ENCODE measurements at regions not wholly inside any gene's neighbourhood (a gene's known extent, or its start where the extent isn't known, plus 50 kb on each side); places are given as distances from the start of the nearest gene placed in this dataset.
"Not testable (repeated sequence)": the region's sequence is repeated elsewhere in the genome, so short reads cannot be mapped to it uniquely, and the experiment has no call there.

- DNase-seq, result no peak
- intact Hi-C loops (cut with DNase I), result no loop called here
Measured at GRCh38 chr13:44732503-44733098, 156.5 kb upstream of the TSC22D1 start.

GRCh38 chr13:44730851-44731250 is 154.7 kb upstream of the TSC22D1 start:
- intact Hi-C loops (cut with DNase I), result no loop called here
- no peak for TF ChIP-seq CTCF (IDR thresholded peaks at IDR 0.05)
- Histone ChIP-seq H3K27ac (no peak overlapping the region), H3K4me3 (no peak overlapping the region), H3K36me3 (no peaks in the 10 kb centered on the region), H3K4me1 (no peaks in the 10 kb centered on the region), H3K27me3 (ENCODE audit: low read depth) (no peaks in the 10 kb centered on the region), H3K9me3 (no peaks in the 10 kb centered on the region)
- DNase-seq (no peak), ATAC-seq (no peak)

More at GRCh38 chr13:44732503-44733098, 156.5 kb upstream of the TSC22D1 start:
- Histone ChIP-seq H3K9me3 (no peaks in the 10 kb centered on the region), H3K27ac (no peak overlapping the region), H3K27me3 (ENCODE audit: low read depth) (no peaks in the 10 kb centered on the region), H3K4me3 (no peak overlapping the region), H3K36me3 (no peaks in the 10 kb centered on the region), H3K4me1 (no peaks in the 10 kb centered on the region)
- no peak for ATAC-seq
- TF ChIP-seq CTCF (IDR thresholded peaks at IDR 0.05), result no peak

GRCh38 chr13:44730099-44730498 is 154.0 kb upstream of the TSC22D1 start:
- DNase-seq (no peak), ATAC-seq (no peak)
- H3K9me3 ChIP-seq, result no peaks in the 10 kb centered on the region
- no peak overlapping the region for H3K27ac ChIP-seq
- intact Hi-C loops (cut with DNase I), result no loop called here
- H3K27me3 ChIP-seq (ENCODE audit: low read depth), result no peaks in the 10 kb centered on the region
- no peak for TF ChIP-seq CTCF (IDR thresholded peaks at IDR 0.05)
- H3K4me1 ChIP-seq, result no peaks in the 10 kb centered on the region
- H3K4me3 ChIP-seq, result no peak overlapping the region
- no peaks in the 10 kb centered on the region for H3K36me3 ChIP-seq

- H3K4me3 ChIP-seq; H3K27me3 ChIP-seq (ENCODE audit: low read depth); intact Hi-C loops (cut with DNase I); DNase-seq; ATAC-seq; H3K36me3 ChIP-seq; H3K27ac ChIP-seq; H3K4me1 ChIP-seq; H3K9me3 ChIP-seq: not testable (repeated sequence)
Measured at GRCh38 chr13:44727591-44727990, 151.5 kb upstream of the TSC22D1 start.

- Histone ChIP-seq H3K4me3 (no peak overlapping the region), H3K36me3 (no peaks in the 10 kb centered on the region), H3K27me3 (ENCODE audit: low read depth) (no peaks in the 10 kb centered on the region), H3K4me1 (no peaks in the 10 kb centered on the region), H3K9me3 (no peaks in the 10 kb centered on the region), H3K27ac (no peak overlapping the region)
- no peak for TF ChIP-seq CTCF (IDR thresholded peaks at IDR 0.05)
- ATAC-seq (no peak), DNase-seq (no peak)
- intact Hi-C loops (cut with DNase I), result no loop called here
Measured at GRCh38 chr13:44726778-44727177, 150.6 kb upstream of the TSC22D1 start.

- Histone ChIP-seq H3K36me3 (no peaks in the 10 kb centered on the region), H3K27me3 (ENCODE audit: low read depth) (no peaks in the 10 kb centered on the region), H3K4me3 (no peak overlapping the region), H3K27ac (no peak overlapping the region), H3K9me3 (no peaks in the 10 kb centered on the region), H3K4me1 (no peaks in the 10 kb centered on the region)
- no peak for DNase-seq
- no peak for TF ChIP-seq CTCF (IDR thresholded peaks at IDR 0.05)
- no peak for ATAC-seq
- intact Hi-C loops (cut with DNase I), result no loop called here
Measured at GRCh38 chr13:44726214-44726613, 150.1 kb upstream of the TSC22D1 start.
